ENCODE measurements at regions not wholly inside any gene's neighbourhood (a gene's known extent, or its start where the extent isn't known, plus 50 kb on each side); places are given as distances from the start of the nearest gene placed in this dataset.
"Not testable (repeated sequence)": the region's sequence is repeated elsewhere in the genome, so short reads cannot be mapped to it uniquely, and the experiment has no call there.

DNA sequence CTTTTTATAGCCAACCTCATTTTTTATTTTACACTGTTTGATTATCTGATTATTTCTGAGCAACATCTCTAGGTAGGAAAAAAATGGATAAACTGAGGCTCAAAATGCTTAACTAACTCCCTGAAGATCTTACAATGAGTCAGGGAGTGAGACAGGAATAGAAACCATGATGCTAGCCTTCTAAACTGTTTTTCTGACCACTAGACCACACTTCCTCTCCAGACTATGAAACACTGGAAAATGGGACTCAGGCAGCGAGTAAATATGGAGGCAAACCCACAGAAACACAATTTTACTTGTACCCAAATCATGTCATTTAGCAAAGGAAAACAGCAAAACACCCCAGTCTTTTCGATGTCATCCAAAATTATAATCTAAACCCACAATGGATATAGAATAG is 129.9 kb upstream of the ANKH start:
- Histone ChIP-seq H3K9ac (ENCODE audit: low read length) (no peak overlapping the region), H4K20me1 (ENCODE audit: insufficient read depth, low read length) (no peaks in the 10 kb centered on the region), H3K27me3 (ENCODE audit: low read depth, low read length) (peaks cover 18% of the 10 kb centered on the region; the same call in 1 of the 2 replicates), H3K4me2 (ENCODE audit: low read length) (no peak overlapping the region), H3K27ac (ENCODE audit: low read length) (no peak overlapping the region), H3K4me1 (ENCODE audit: low read length) (peaks cover 17% of the 10 kb centered on the region), H3K9me3 (ENCODE audit: insufficient read depth, low read length) (no peaks in the 10 kb centered on the region; the same call in 1 of the 2 replicates), H3K36me3 (replicated peaks; ENCODE audit: low read depth, low read length) (no peaks in the 10 kb centered on the region), H3K4me3 (ENCODE audit: low read length) (no peak overlapping the region), H2AFZ (ENCODE audit: low read depth, low read length) (no peak overlapping the region), H3K79me2 (ENCODE audit: low read length) (no peaks in the 10 kb centered on the region)
- no peak for TF ChIP-seq EZH2phosphoT487 (IDR thresholded peaks at IDR 0.05; ENCODE audit: low read depth)
- TF ChIP-seq, protein P1, sequence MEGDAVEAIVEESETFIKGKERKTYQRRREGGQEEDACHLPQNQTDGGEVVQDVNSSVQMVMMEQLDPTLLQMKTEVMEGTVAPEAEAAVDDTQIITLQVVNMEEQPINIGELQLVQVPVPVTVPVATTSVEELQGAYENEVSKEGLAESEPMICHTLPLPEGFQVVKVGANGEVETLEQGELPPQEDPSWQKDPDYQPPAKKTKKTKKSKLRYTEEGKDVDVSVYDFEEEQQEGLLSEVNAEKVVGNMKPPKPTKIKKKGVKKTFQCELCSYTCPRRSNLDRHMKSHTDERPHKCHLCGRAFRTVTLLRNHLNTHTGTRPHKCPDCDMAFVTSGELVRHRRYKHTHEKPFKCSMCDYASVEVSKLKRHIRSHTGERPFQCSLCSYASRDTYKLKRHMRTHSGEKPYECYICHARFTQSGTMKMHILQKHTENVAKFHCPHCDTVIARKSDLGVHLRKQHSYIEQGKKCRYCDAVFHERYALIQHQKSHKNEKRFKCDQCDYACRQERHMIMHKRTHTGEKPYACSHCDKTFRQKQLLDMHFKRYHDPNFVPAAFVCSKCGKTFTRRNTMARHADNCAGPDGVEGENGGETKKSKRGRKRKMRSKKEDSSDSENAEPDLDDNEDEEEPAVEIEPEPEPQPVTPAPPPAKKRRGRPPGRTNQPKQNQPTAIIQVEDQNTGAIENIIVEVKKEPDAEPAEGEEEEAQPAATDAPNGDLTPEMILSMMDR (IDR thresholded peaks at IDR 0.05; ENCODE audit: low read depth, low read length): no peak

DNA sequence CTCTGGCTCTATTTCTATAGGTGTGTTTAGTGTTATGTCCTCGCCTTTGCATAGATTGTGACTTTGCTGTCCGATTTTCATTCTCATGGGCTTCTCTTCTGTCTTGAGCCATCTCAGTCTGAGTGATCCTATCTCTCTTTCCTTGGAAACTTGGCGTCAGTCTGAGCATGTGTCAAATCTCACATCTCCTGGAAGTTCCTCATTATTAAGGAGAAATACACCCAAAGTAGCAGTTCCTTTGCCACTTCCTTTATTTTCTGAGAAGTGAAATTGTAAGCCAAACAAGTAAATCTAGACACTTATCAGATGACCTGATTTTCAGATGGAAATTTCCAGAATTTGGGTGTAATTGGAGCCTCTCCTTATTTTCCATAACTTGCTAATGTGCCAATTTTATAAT is 126.9 kb upstream of the ANKH start:
- no peak overlapping the region for H3K27ac ChIP-seq (ENCODE audit: low read length)
- no peaks in the 10 kb centered on the region for H3K79me2 ChIP-seq (ENCODE audit: low read length)
- H3K9ac ChIP-seq (ENCODE audit: low read length): no peak overlapping the region
- H3K4me2 ChIP-seq (ENCODE audit: low read length): no peak overlapping the region
- H3K9me3 ChIP-seq (ENCODE audit: insufficient read depth, low read length): no peaks in the 10 kb centered on the region; the same call in 1 of the 2 replicates
- no peak overlapping the region for H3K4me3 ChIP-seq (ENCODE audit: low read length)
- H3K4me1 ChIP-seq (ENCODE audit: low read length): peaks cover 17% of the 10 kb centered on the region
- H3K36me3 ChIP-seq (replicated peaks; ENCODE audit: low read depth, low read length): no peaks in the 10 kb centered on the region
- TF ChIP-seq EZH2phosphoT487 (IDR thresholded peaks at IDR 0.05; ENCODE audit: low read depth): no peak
- TF ChIP-seq, protein P1 (IDR thresholded peaks at IDR 0.05; ENCODE audit: low read depth, low read length): no peak
- H4K20me1 ChIP-seq (ENCODE audit: insufficient read depth, low read length): no peaks in the 10 kb centered on the region
- H2AFZ ChIP-seq (ENCODE audit: low read depth, low read length): no peak overlapping the region
- H3K27me3 ChIP-seq (ENCODE audit: low read depth, low read length): peaks cover 15% of the 10 kb centered on the region; the same call in 1 of the 2 replicates

DNA sequence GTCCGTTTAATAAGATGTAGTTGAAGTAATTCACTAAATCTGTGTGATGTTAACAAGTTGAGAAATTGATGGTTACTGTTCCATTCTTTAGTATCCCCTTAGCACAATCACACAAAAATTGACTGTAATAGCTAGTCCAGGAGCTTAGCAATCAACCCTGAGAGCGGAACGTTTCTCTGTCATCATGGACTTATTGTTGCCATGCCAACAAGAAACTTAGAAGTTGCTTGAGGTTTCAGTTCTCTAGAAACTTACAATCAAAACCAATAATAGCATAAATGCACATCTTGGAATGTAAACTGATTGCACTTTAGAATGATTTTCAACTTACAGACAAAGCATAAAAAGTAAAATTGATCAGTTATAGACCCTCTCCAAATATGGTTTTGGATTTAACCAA is 125.4 kb upstream of the ANKH start:
- no peaks in the 10 kb centered on the region; the same call in 1 of the 2 replicates for H3K9me3 ChIP-seq (ENCODE audit: insufficient read depth, low read length)
- no peaks in the 10 kb centered on the region for H3K79me2 ChIP-seq (ENCODE audit: low read length)
- H3K4me3 ChIP-seq (ENCODE audit: low read length): no peak overlapping the region
- TF ChIP-seq EZH2phosphoT487 (IDR thresholded peaks at IDR 0.05; ENCODE audit: low read depth): no peak
- TF ChIP-seq, protein P1 (IDR thresholded peaks at IDR 0.05; ENCODE audit: low read depth, low read length): no peak
- H3K27me3 ChIP-seq (ENCODE audit: low read depth, low read length): peaks cover 9% of the 10 kb centered on the region; the same call in 1 of the 2 replicates
- H3K36me3 ChIP-seq (replicated peaks; ENCODE audit: low read depth, low read length): no peaks in the 10 kb centered on the region
- H3K27ac ChIP-seq (ENCODE audit: low read length): no peak overlapping the region
- H2AFZ ChIP-seq (ENCODE audit: low read depth, low read length): no peak overlapping the region
- H3K4me2 ChIP-seq (ENCODE audit: low read length): peak overlapping the region; percentile 28; the same call in 1 of the 2 replicates
- no peaks in the 10 kb centered on the region for H4K20me1 ChIP-seq (ENCODE audit: insufficient read depth, low read length)
- peaks cover 17% of the 10 kb centered on the region for H3K4me1 ChIP-seq (ENCODE audit: low read length)
- H3K9ac ChIP-seq (ENCODE audit: low read length): no peak overlapping the region

DNA sequence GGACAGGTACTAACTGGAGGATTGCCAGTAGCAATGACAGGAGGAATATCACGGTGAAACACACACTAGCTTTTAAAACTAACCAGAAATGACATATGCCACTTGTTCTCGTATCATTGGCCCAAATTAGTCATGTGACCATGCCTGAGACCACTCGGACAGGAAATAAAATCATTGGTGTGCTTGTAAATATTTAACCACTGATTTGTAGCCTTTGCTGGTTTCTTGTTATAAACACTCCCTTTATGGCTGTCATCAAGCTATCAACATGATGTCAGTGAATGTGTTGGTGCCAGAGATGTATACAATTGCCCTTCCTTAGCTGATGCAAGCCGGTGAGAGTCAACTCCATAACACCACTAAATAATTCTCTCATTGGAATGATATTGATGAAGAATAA is 123.7 kb upstream of the ANKH start:
- Histone ChIP-seq H3K27me3 (ENCODE audit: low read depth, low read length) (peaks cover 9% of the 10 kb centered on the region; the same call in 1 of the 2 replicates), H3K9ac (ENCODE audit: low read length) (no peak overlapping the region), H3K27ac (ENCODE audit: low read length) (no peak overlapping the region), H3K79me2 (ENCODE audit: low read length) (no peaks in the 10 kb centered on the region), H2AFZ (ENCODE audit: low read depth, low read length) (no peak overlapping the region), H3K4me3 (ENCODE audit: low read length) (no peak overlapping the region), H3K36me3 (replicated peaks; ENCODE audit: low read depth, low read length) (no peaks in the 10 kb centered on the region), H4K20me1 (ENCODE audit: insufficient read depth, low read length) (no peaks in the 10 kb centered on the region), H3K9me3 (ENCODE audit: insufficient read depth, low read length) (no peaks in the 10 kb centered on the region; the same call in 1 of the 2 replicates), H3K4me2 (ENCODE audit: low read length) (no peak overlapping the region), H3K4me1 (ENCODE audit: low read length) (peaks cover 17% of the 10 kb centered on the region)
- TF ChIP-seq EZH2phosphoT487 (IDR thresholded peaks at IDR 0.05; ENCODE audit: low read depth): no peak
- TF ChIP-seq, protein P1 (IDR thresholded peaks at IDR 0.05; ENCODE audit: low read depth, low read length): no peak

DNA sequence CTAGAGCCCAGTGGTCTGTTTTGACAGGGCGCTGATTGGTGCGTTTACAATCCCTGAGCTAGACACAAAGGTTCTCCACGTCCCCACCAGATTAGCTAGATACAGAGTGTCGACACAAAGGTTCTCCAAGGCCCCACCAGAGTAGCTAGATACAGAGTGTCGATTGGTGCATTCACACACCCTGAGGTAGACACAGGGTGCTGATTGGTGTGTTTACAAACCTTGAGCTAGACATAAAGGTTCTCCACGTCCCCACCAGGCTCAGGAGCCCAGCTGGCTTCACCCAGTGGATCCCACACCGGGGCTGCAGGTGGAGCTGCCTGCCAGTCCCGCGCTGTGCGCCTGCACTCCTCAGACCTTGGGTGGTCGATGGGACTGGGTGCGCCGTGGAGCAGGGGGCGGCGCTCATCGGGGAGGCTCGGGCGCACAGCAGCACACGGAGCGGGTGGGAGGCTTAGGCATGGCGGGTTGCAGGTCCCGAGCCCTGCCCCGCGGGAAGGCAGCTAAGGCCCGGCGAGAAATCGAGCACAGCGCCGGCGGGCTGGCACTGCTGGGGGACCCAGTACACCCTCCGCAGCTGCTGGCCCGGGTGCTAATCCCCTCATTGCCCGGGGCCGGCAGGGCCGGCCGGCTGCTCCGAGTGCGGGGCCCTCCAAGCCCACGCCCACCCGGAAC is 122.0 kb upstream of the ANKH start:
- H3K9me3 ChIP-seq (ENCODE audit: insufficient read depth, low read length); H4K20me1 ChIP-seq (ENCODE audit: insufficient read depth, low read length); H3K9ac ChIP-seq (ENCODE audit: low read length); H3K4me3 ChIP-seq (ENCODE audit: low read length); H3K36me3 ChIP-seq (replicated peaks; ENCODE audit: low read depth, low read length); H3K79me2 ChIP-seq (ENCODE audit: low read length); H3K27ac ChIP-seq (ENCODE audit: low read length); H2AFZ ChIP-seq (ENCODE audit: low read depth, low read length); H3K4me2 ChIP-seq (ENCODE audit: low read length); H3K27me3 ChIP-seq (ENCODE audit: low read depth, low read length): not testable (repeated sequence)
- H3K4me1 ChIP-seq (ENCODE audit: low read length): peaks cover 14% of the 10 kb centered on the region

DNA sequence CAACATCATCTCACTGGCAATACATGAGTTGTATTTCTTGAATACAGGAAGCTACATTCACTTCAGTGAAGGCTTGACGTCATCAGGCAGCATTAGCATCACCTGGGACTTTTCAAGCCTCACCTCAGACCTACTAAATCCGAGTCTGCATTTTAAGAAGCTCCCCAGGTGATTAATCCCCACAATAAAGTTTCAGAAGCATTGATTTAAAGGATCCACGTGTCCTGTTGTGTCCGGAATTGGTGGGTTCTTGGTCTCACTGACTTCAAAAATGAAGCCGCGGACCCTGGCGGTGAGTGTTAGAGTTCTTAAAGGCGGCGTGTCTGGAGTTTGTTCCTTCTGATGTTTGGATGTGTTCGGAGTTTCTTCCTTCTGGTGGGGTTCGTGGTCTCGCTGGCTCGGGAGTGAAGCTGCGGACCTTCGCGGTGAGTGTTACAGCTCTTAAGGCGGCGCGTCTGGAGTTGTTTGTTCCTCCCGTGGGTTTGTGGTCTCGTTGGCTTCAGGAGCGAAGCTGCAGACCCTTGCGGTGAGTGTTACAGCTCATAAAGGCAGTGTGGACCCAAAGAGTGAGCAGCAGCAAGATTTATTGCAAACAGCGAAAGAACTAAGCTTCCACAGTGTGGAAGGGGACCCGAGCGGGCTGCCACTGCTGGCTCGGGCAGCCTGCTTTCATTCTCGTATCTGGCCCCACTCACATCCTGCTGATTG is 121.3 kb upstream of the ANKH start:
- H4K20me1 ChIP-seq (ENCODE audit: insufficient read depth, low read length); H3K4me3 ChIP-seq (ENCODE audit: low read length); H3K9me3 ChIP-seq (ENCODE audit: insufficient read depth, low read length); H3K4me1 ChIP-seq (ENCODE audit: low read length); H3K79me2 ChIP-seq (ENCODE audit: low read length); H3K9ac ChIP-seq (ENCODE audit: low read length); H3K27me3 ChIP-seq (ENCODE audit: low read depth, low read length); H2AFZ ChIP-seq (ENCODE audit: low read depth, low read length); H3K36me3 ChIP-seq (replicated peaks; ENCODE audit: low read depth, low read length); H3K4me2 ChIP-seq (ENCODE audit: low read length); H3K27ac ChIP-seq (ENCODE audit: low read length): not testable (repeated sequence)

Data from OCI-LY3 (cell line).